ENCODE measurements at regions not wholly inside any gene's neighbourhood (a gene's known extent, or its start where the extent isn't known, plus 50 kb on each side); places are given as distances from the start of the nearest gene placed in this dataset.
"Not testable (repeated sequence)": the region's sequence is repeated elsewhere in the genome, so short reads cannot be mapped to it uniquely, and the experiment has no call there.

GRCh38 chr2:66189553-66189952 is 245.4 kb upstream of the MEIS1 start:
- TF ChIP-seq, protein P1, sequence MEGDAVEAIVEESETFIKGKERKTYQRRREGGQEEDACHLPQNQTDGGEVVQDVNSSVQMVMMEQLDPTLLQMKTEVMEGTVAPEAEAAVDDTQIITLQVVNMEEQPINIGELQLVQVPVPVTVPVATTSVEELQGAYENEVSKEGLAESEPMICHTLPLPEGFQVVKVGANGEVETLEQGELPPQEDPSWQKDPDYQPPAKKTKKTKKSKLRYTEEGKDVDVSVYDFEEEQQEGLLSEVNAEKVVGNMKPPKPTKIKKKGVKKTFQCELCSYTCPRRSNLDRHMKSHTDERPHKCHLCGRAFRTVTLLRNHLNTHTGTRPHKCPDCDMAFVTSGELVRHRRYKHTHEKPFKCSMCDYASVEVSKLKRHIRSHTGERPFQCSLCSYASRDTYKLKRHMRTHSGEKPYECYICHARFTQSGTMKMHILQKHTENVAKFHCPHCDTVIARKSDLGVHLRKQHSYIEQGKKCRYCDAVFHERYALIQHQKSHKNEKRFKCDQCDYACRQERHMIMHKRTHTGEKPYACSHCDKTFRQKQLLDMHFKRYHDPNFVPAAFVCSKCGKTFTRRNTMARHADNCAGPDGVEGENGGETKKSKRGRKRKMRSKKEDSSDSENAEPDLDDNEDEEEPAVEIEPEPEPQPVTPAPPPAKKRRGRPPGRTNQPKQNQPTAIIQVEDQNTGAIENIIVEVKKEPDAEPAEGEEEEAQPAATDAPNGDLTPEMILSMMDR (IDR thresholded peaks at IDR 0.05; ENCODE audit: insufficient read depth, low read length) = no peak
- no peak for TF ChIP-seq POLR2AphosphoS5 (IDR thresholded peaks at IDR 0.05; ENCODE audit: low read depth)
- TF ChIP-seq, protein P2, sequence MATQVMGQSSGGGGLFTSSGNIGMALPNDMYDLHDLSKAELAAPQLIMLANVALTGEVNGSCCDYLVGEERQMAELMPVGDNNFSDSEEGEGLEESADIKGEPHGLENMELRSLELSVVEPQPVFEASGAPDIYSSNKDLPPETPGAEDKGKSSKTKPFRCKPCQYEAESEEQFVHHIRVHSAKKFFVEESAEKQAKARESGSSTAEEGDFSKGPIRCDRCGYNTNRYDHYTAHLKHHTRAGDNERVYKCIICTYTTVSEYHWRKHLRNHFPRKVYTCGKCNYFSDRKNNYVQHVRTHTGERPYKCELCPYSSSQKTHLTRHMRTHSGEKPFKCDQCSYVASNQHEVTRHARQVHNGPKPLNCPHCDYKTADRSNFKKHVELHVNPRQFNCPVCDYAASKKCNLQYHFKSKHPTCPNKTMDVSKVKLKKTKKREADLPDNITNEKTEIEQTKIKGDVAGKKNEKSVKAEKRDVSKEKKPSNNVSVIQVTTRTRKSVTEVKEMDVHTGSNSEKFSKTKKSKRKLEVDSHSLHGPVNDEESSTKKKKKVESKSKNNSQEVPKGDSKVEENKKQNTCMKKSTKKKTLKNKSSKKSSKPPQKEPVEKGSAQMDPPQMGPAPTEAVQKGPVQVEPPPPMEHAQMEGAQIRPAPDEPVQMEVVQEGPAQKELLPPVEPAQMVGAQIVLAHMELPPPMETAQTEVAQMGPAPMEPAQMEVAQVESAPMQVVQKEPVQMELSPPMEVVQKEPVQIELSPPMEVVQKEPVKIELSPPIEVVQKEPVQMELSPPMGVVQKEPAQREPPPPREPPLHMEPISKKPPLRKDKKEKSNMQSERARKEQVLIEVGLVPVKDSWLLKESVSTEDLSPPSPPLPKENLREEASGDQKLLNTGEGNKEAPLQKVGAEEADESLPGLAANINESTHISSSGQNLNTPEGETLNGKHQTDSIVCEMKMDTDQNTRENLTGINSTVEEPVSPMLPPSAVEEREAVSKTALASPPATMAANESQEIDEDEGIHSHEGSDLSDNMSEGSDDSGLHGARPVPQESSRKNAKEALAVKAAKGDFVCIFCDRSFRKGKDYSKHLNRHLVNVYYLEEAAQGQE (IDR thresholded peaks at IDR 0.05; ENCODE audit: insufficient replicate concordance, low read depth) = no peak
- no peak overlapping the region for H3K27ac ChIP-seq (replicated peaks)
- H3K27me3 ChIP-seq (ENCODE audit: insufficient read depth, poor library complexity, severe bottlenecking) = peaks cover 3% of the 10 kb centered on the region
- H3K4me3 ChIP-seq (replicated peaks; ENCODE audit: insufficient read depth, low read length) = no peak overlapping the region
- DNase-seq (ENCODE audit: low read depth in 1 of 2, low spot score in 1 of 2) = peak; percentile 17 to 44

GRCh38 chr2:66186537-66186936 is 248.4 kb upstream of the MEIS1 start:
- TF ChIP-seq, protein P1 (IDR thresholded peaks at IDR 0.05; ENCODE audit: insufficient read depth, low read length) = no peak
- TF ChIP-seq GABPA (IDR thresholded peaks at IDR 0.05; ENCODE audit: low read depth) (no peak), POLR2AphosphoS5 (IDR thresholded peaks at IDR 0.05; ENCODE audit: low read depth) (no peak), SPI1 (IDR thresholded peaks at IDR 0.05; ENCODE audit: borderline replicate concordance, low read depth) (no peak)
- TF ChIP-seq, protein P2 (IDR thresholded peaks at IDR 0.05; ENCODE audit: insufficient replicate concordance, low read depth) = no peak
- H3K4me3 ChIP-seq (replicated peaks; ENCODE audit: insufficient read depth, low read length) = no peak overlapping the region
- H3K27ac ChIP-seq (replicated peaks) = no peak overlapping the region
- no peak for DNase-seq (ENCODE audit: low read depth in 1 of 2, low spot score in 1 of 2)
- no peaks in the 10 kb centered on the region for H3K27me3 ChIP-seq (ENCODE audit: insufficient read depth, poor library complexity, severe bottlenecking)

DNA sequence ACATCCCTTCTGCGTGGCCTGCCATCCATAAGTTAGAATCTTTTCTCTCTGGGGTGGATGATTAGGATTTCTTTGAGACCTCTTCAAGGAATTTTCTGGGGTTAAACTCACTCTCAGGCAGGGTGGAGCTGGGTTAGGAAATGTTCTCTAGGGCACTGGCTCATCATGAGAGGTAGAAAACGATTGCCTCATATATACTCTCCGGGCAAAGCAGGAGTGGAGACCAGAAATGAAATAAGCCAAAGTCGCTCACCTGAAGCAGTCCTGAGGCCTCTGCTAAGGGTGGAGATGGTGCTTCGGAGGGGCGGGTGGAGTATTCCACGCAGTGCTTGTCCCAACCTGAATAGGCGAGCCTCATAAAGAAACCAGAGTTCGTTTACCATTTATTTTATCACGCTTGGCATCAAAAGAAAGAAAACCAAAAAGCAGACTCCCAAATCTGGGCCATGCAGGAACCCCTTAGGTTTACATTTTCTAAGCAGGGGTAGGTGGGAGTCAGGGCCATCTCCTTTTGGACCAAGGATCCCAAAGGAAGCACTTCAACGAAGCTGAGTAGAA is 249.3 kb upstream of the MEIS1 start:
- TF ChIP-seq, protein P1 (IDR thresholded peaks at IDR 0.05; ENCODE audit: insufficient read depth, low read length) = no peak
- TF ChIP-seq SPI1 (IDR thresholded peaks at IDR 0.05; ENCODE audit: borderline replicate concordance, low read depth) (no peak), POLR2AphosphoS5 (IDR thresholded peaks at IDR 0.05; ENCODE audit: low read depth) (no peak), GABPA (IDR thresholded peaks at IDR 0.05; ENCODE audit: low read depth) (no peak)
- TF ChIP-seq, protein P2 (IDR thresholded peaks at IDR 0.05; ENCODE audit: insufficient replicate concordance, low read depth) = no peak
- DNase-seq (ENCODE audit: low read depth in 1 of 2, low spot score in 1 of 2) = no peak
- no peaks in the 10 kb centered on the region for H3K27me3 ChIP-seq (ENCODE audit: insufficient read depth, poor library complexity, severe bottlenecking)
- H3K4me3 ChIP-seq (replicated peaks; ENCODE audit: insufficient read depth, low read length) = no peak overlapping the region
- no peak overlapping the region for H3K27ac ChIP-seq (replicated peaks)

DNA sequence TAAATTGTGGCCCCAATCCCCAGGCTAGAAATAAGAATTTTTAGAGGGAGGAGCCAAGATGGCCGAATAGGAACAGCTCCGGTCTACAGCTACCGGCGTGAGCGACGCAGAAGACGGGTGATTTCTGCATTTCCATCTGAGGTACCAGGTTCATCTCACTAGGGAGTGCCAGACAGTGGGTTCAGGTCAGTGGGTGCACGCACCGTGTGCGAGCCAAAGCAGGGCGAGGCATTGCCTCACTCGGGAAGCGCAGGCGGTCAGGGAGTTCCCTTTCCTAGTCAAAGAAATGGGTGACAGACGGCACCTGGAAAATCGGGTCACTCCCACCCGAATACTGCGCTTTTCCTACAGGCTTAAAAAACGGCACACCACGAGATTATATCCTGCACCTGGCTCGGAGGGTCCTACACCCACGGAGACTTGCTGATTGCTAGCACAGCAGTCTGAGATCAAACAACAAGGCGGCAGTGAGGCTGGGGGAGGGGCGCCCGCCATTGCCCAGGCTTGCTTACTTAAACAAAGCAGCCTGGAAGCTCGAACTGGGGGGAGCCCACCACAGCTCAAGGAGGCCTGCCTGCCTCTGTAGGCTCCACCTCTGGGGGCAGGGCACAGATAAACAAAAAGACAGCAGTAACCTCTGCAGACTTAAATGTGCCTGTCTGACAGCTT is 257.7 kb upstream of the MEIS1 start:
- DNase-seq (ENCODE audit: low read depth in 1 of 2, low spot score in 1 of 2); H3K27me3 ChIP-seq (ENCODE audit: insufficient read depth, poor library complexity, severe bottlenecking); H3K4me3 ChIP-seq (replicated peaks; ENCODE audit: insufficient read depth, low read length); H3K27ac ChIP-seq (replicated peaks): not testable (repeated sequence)

Measured in HL-60 (cell line).